Endodermal cell (in vitro differentiated cells): ENCODE measurements at regions not wholly inside any gene's neighbourhood (a gene's known extent, or its start where the extent isn't known, plus 50 kb on each side); places are given as distances from the start of the nearest gene placed in this dataset.

Source experiments
- DNase-seq: peaks from one replicate; pipeline ENCODE4 v3.0.0-alpha.2; 2017
- H3K27ac ChIP-seq: 2 replicates; pipeline ENCODE4 v1.5.1; 2013; ENCODE audit warnings: mild to moderate bottlenecking, low read depth, low read length, moderate library complexity
- H3K27me3 ChIP-seq: 2 replicates; pipeline ENCODE4 v1.6.1; 2013; ENCODE audit warnings: mild to moderate bottlenecking, low read length, moderate library complexity; ENCODE audit not compliant: insufficient read depth, control insufficient read depth, poor library complexity, severe bottlenecking
- H3K36me3 ChIP-seq: 2 replicates; pipeline ENCODE4 v1.7.0; 2013; ENCODE audit warnings: mild to moderate bottlenecking, low read length, moderate library complexity; ENCODE audit not compliant: control insufficient read depth, insufficient read depth
- H3K4me1 ChIP-seq: one replicate; pipeline ENCODE4 v1.7.0; 2013; ENCODE audit warnings: low read length; ENCODE audit not compliant: control insufficient read depth, insufficient read depth
- H3K4me3 ChIP-seq: 2 replicates; pipeline ENCODE4 v1.5.1; 2013; ENCODE audit warnings: mild to moderate bottlenecking, low read length, moderate library complexity
- H3K9ac ChIP-seq: 2 replicates; pipeline ENCODE4 v1.6.1; 2013; ENCODE audit warnings: mild to moderate bottlenecking, low read length, moderate library complexity; ENCODE audit not compliant: poor library complexity, severe bottlenecking; ENCODE audit errors: extremely low read depth
- H3K9me3 ChIP-seq: 2 replicates; pipeline ENCODE4 v1.6.1; 2013; ENCODE audit warnings: mild to moderate bottlenecking, low read length, moderate library complexity; ENCODE audit not compliant: control insufficient read depth
- H3K27ac Mint-ChIP-seq: 2 replicates; pipeline ENCODE4 v1.8.0; 2020; ENCODE audit warnings: mixed read lengths
- H3K27me3 Mint-ChIP-seq: 2 replicates; pipeline ENCODE4 v1.8.0; 2021; ENCODE audit warnings: mild to moderate bottlenecking, mixed read lengths; ENCODE audit not compliant: insufficient read depth
- H3K36me3 Mint-ChIP-seq: 2 replicates; pipeline ENCODE4 v1.8.0; 2020; ENCODE audit warnings: low read depth, mixed read lengths
- H3K4me1 Mint-ChIP-seq: 2 replicates; pipeline ENCODE4 v1.8.0; 2020; ENCODE audit warnings: mixed read lengths
- H3K4me3 Mint-ChIP-seq: 2 replicates; pipeline ENCODE4 v1.8.0; 2020; ENCODE audit warnings: mild to moderate bottlenecking, moderate library complexity, mixed read lengths
- H3K9me3 Mint-ChIP-seq: 2 replicates; pipeline ENCODE4 v1.8.0; 2020; ENCODE audit warnings: mild to moderate bottlenecking, mixed read lengths
- CTCF ChIP-seq: fragments of 200-600 bp; sonication (generic); conservative IDR thresholded peaks from 2 replicates; pipeline ENCODE4 v1.5.0; 2021; ENCODE audit warnings: antibody characterized with exemption, mild to moderate bottlenecking
- WGBS, 2 experiments: methylation state at CpG; one replicate each; pipeline versions ENCODE4 v1.1.5 to v1.1.7; 2013; ENCODE audit warnings: missing lambda C conversion rate in 2 of 2, mixed read lengths in 1 of 2; ENCODE audit not compliant: insufficient coverage in 1 of 2, insufficient read length in 1 of 2; 5-methylcytosine and 5-hydroxymethylcytosine counted together

GRCh38 chr3:134094491-134094890 lies 64.8 kb upstream of the SLCO2A1 start:
- WGBS, 2 experiments: 89 to 94% methylated on average over 2 to 3 of the region's 3 CpGs

GRCh38 chr3:134093956-134094355 lies 64.2 kb upstream of the SLCO2A1 start:
- Mint-ChIP-seq H3K36me3 (no peaks in the 10 kb centered on the region), H3K4me3 (no peak overlapping the region), H3K4me1 (no peaks in the 10 kb centered on the region), H3K27ac (no peak overlapping the region), H3K27me3 (peaks cover 4% of the 10 kb centered on the region), H3K9me3 (peaks cover 24% of the 10 kb centered on the region)
- WGBS, 2 experiments: 93% methylated on average over 2 of the region's 2 CpGs; no CpG with 5 or more reads in 1 of the 2 experiments
- Histone ChIP-seq H3K36me3 (no peaks in the 10 kb centered on the region), H3K4me3 (no peak overlapping the region), H3K9ac (no peak overlapping the region), H3K27me3 (no peaks in the 10 kb centered on the region), H3K27ac (no peak overlapping the region), H3K9me3 (no peaks in the 10 kb centered on the region), H3K4me1 (no peaks in the 10 kb centered on the region)
- TF ChIP-seq CTCF: no peak
- no peak for DNase-seq

More at GRCh38 chr3:134094491-134094890, 64.8 kb upstream of the SLCO2A1 start:
- Histone ChIP-seq H3K27me3 (no peaks in the 10 kb centered on the region), H3K9ac (no peak overlapping the region), H3K36me3 (no peaks in the 10 kb centered on the region), H3K27ac (no peak overlapping the region), H3K9me3 (no peaks in the 10 kb centered on the region), H3K4me3 (no peak overlapping the region), H3K4me1 (no peaks in the 10 kb centered on the region)
- H3K9me3 Mint-ChIP-seq: peaks cover 24% of the 10 kb centered on the region
- TF ChIP-seq CTCF: no peak
- no peaks in the 10 kb centered on the region for H3K36me3 Mint-ChIP-seq
- H3K27ac Mint-ChIP-seq: no peak overlapping the region
- H3K4me3 Mint-ChIP-seq: no peak overlapping the region
- H3K4me1 Mint-ChIP-seq: no peaks in the 10 kb centered on the region
- DNase-seq: no peak
- peaks cover 6% of the 10 kb centered on the region for H3K27me3 Mint-ChIP-seq

GRCh38 chr3:134092208-134092701 lies 62.5 kb upstream of the SLCO2A1 start:
- no peak for DNase-seq
- TF ChIP-seq CTCF: no peak
- no peak overlapping the region for H3K4me3 Mint-ChIP-seq
- H3K27me3 ChIP-seq: no peaks in the 10 kb centered on the region
- H3K27me3 Mint-ChIP-seq: peaks cover 2% of the 10 kb centered on the region
- no peaks in the 10 kb centered on the region for H3K36me3 Mint-ChIP-seq
- H3K4me1 ChIP-seq: no peaks in the 10 kb centered on the region
- peaks cover 11% of the 10 kb centered on the region for H3K9me3 Mint-ChIP-seq
- H3K9me3 ChIP-seq: no peaks in the 10 kb centered on the region
- H3K27ac ChIP-seq: no peak overlapping the region
- 90% methylated on average over 3 to 6 of the region's 6 CpGs for WGBS, 2 experiments
- H3K4me1 Mint-ChIP-seq: no peaks in the 10 kb centered on the region
- H3K9ac ChIP-seq: no peak overlapping the region
- no peak overlapping the region for H3K4me3 ChIP-seq
- no peak overlapping the region for H3K27ac Mint-ChIP-seq
- no peaks in the 10 kb centered on the region for H3K36me3 ChIP-seq
